ENCODE measurements at regions not wholly inside any gene's neighbourhood (a gene's known extent, or its start where the extent isn't known, plus 50 kb on each side); places are given as distances from the start of the nearest gene placed in this dataset.

- intact Hi-C loops (cut with micrococcal nuclease), result no loop called here
- DNase-seq, result no peak
- H3K36me3 Mint-ChIP-seq (ENCODE audit: low read depth), result no peaks in the 10 kb centered on the region
- ATAC-seq, result no peak
- H3K27ac Mint-ChIP-seq, result no peak overlapping the region
- no peaks in the 10 kb centered on the region for H3K4me1 Mint-ChIP-seq (ENCODE audit: low read depth)
- H3K4me3 Mint-ChIP-seq, result no peak overlapping the region
- POLR2A ChIA-PET, result no interaction called here
- H3K9me3 Mint-ChIP-seq, result peaks cover 3% of the 10 kb centered on the region
- no peaks in the 10 kb centered on the region for H3K27me3 Mint-ChIP-seq
- TF ChIP-seq CTCF (IDR thresholded peaks at IDR 0.05), result no peak
- CTCF ChIA-PET, result interaction anchor here (0.7 to 0.9 kb wide), 2 partner anchors 43 to 162 kb away, joined by 3 read pairs; no protein-coding TSS in a partner anchor
These were observed 261.5 kb downstream of the SLC7A11 start for GRCh38 chr4:137980641-137981040.

GRCh38 chr4:137979938-137980337, 262.2 kb downstream of the SLC7A11 start:
- DNase-seq (no peak), ATAC-seq (no peak)
- Mint-ChIP-seq H3K36me3 (ENCODE audit: low read depth) (no peaks in the 10 kb centered on the region), H3K27ac (no peak overlapping the region), H3K4me1 (ENCODE audit: low read depth) (no peaks in the 10 kb centered on the region), H3K27me3 (no peaks in the 10 kb centered on the region), H3K9me3 (peaks cover 3% of the 10 kb centered on the region), H3K4me3 (no peak overlapping the region)
- POLR2A ChIA-PET, result no interaction called here
- intact Hi-C loops (cut with micrococcal nuclease), result no loop called here
- CTCF ChIA-PET, result interaction anchor here (0.9 kb wide), 1 partner anchor 161 kb away, joined by 3 read pairs; no protein-coding TSS in a partner anchor
- TF ChIP-seq CTCF (IDR thresholded peaks at IDR 0.05), result no peak

- TF ChIP-seq CTCF (IDR thresholded peaks at IDR 0.05), result no peak
- POLR2A ChIA-PET, result no interaction called here
These were observed 273.0 kb downstream of the SLC7A11 start for GRCh38 chr4:137968956-137969678.

GRCh38 chr4:137967480-137968190, 274.5 kb downstream of the SLC7A11 start:
- H3K27ac Mint-ChIP-seq, result no peak overlapping the region
- POLR2A ChIA-PET, result no interaction called here
- H3K27me3 Mint-ChIP-seq, result no peaks in the 10 kb centered on the region
- intact Hi-C loops (cut with micrococcal nuclease), result no loop called here
- H3K4me1 Mint-ChIP-seq (ENCODE audit: low read depth), result no peaks in the 10 kb centered on the region
- no peak for DNase-seq
- CTCF ChIA-PET, result no interaction called here
- TF ChIP-seq CTCF (IDR thresholded peaks at IDR 0.05), result no peak
- H3K9me3 Mint-ChIP-seq, result no peaks in the 10 kb centered on the region
- ATAC-seq, result no peak
- H3K36me3 Mint-ChIP-seq (ENCODE audit: low read depth), result no peaks in the 10 kb centered on the region
- H3K4me3 Mint-ChIP-seq, result no peak overlapping the region

More at GRCh38 chr4:137968956-137969678, 273.0 kb downstream of the SLC7A11 start:
- no peak overlapping the region for H3K4me3 Mint-ChIP-seq
- no peak overlapping the region for H3K27ac Mint-ChIP-seq
- CTCF ChIA-PET, result no interaction called here
- H3K9me3 Mint-ChIP-seq, result no peaks in the 10 kb centered on the region
- DNase-seq (no peak), ATAC-seq (no peak)
- H3K36me3 Mint-ChIP-seq (ENCODE audit: low read depth), result no peaks in the 10 kb centered on the region
- intact Hi-C loops (cut with micrococcal nuclease), result no loop called here
- no peaks in the 10 kb centered on the region for H3K4me1 Mint-ChIP-seq (ENCODE audit: low read depth)
- H3K27me3 Mint-ChIP-seq, result no peaks in the 10 kb centered on the region

- POLR2A ChIA-PET, result no interaction called here
- no peak for DNase-seq
- Mint-ChIP-seq H3K36me3 (ENCODE audit: low read depth) (no peaks in the 10 kb centered on the region), H3K27me3 (no peaks in the 10 kb centered on the region), H3K4me1 (ENCODE audit: low read depth) (no peaks in the 10 kb centered on the region), H3K27ac (no peak overlapping the region), H3K9me3 (no peaks in the 10 kb centered on the region), H3K4me3 (no peak overlapping the region)
- ATAC-seq, result no peak
- CTCF ChIA-PET, result no interaction called here
- intact Hi-C loops (cut with micrococcal nuclease), result no loop called here
- no peak for TF ChIP-seq CTCF (IDR thresholded peaks at IDR 0.05)
These were observed 275.6 kb downstream of the SLC7A11 start for GRCh38 chr4:137966504-137966903.

Data from activated CD8-positive, alpha-beta T cell treated with anti-CD3 and anti-CD28 coated beads for 36 hours (primary cell).